H1 (cell line): ENCODE measurements at regions not wholly inside any gene's neighbourhood (a gene's known extent, or its start where the extent isn't known, plus 50 kb on each side); places are given as distances from the start of the nearest gene placed in this dataset.

Source experiments
- HDAC6 ChIP-seq: IDR thresholded peaks from one replicate; pipeline ENCODE4 v1.7.1; 2012; ENCODE audit warnings: low read depth, mild to moderate bottlenecking, inconsistent platforms, low read length, moderate library complexity
- RBBP5 ChIP-seq: IDR thresholded peaks from 2 replicates; pipeline ENCODE4 v1.7.1; 2012; ENCODE audit warnings: low read depth, mild to moderate bottlenecking, inconsistent platforms, low read length, moderate library complexity, borderline replicate concordance
- TBP ChIP-seq: IDR thresholded peaks from 2 replicates; pipeline ENCODE4 v1.6.1; 2011; ENCODE audit warnings: low read depth, low read length, improper control_type of control experiment
- TEAD4 ChIP-seq: IDR thresholded peaks from 2 replicates; pipeline ENCODE4 v1.6.1; 2012; ENCODE audit warnings: low read depth, low read length, inconsistent platforms, mixed read lengths
- TF ChIP-seq, protein P1 (sequence below): fragments of 300-600 bp; sonication (generic); IDR thresholded peaks from 2 replicates; pipeline ENCODE4 v1.7.1; 2012; ENCODE audit warnings: low read length, moderate library complexity, mild to moderate bottlenecking, inconsistent platforms; ENCODE audit not compliant: insufficient replicate concordance
- TF ChIP-seq, protein P2 (sequence below): IDR thresholded peaks from 2 replicates; pipeline ENCODE4 v1.6.1; 2011; ENCODE audit warnings: low read depth, mild to moderate bottlenecking, low read length; ENCODE audit not compliant: insufficient read depth

DNA sequence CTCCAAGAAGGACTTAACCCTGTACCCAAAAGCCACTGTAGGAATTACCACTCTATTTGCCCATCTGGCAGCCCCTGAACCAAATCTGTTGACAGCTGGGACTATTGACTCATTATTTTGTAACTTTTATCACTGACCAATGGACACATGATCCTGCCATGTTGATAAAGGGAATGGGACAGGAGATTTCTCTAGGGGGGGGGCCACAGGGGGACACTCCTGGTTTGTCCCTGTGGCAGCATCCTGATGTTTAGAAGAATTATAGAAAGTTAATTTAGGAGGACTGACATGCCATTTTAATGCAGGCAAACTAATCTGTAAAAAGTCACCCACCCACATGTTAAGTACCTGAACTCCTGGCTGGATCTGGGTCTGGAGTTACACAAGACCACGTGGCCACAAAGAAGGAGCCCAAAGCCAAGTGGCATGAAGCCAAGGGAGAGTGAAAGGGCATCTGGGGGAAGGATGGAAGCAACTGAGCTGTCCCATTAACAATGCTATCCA is 558.1 kb downstream of the ETS1 start (continued):
- TF ChIP-seq, protein P1, sequence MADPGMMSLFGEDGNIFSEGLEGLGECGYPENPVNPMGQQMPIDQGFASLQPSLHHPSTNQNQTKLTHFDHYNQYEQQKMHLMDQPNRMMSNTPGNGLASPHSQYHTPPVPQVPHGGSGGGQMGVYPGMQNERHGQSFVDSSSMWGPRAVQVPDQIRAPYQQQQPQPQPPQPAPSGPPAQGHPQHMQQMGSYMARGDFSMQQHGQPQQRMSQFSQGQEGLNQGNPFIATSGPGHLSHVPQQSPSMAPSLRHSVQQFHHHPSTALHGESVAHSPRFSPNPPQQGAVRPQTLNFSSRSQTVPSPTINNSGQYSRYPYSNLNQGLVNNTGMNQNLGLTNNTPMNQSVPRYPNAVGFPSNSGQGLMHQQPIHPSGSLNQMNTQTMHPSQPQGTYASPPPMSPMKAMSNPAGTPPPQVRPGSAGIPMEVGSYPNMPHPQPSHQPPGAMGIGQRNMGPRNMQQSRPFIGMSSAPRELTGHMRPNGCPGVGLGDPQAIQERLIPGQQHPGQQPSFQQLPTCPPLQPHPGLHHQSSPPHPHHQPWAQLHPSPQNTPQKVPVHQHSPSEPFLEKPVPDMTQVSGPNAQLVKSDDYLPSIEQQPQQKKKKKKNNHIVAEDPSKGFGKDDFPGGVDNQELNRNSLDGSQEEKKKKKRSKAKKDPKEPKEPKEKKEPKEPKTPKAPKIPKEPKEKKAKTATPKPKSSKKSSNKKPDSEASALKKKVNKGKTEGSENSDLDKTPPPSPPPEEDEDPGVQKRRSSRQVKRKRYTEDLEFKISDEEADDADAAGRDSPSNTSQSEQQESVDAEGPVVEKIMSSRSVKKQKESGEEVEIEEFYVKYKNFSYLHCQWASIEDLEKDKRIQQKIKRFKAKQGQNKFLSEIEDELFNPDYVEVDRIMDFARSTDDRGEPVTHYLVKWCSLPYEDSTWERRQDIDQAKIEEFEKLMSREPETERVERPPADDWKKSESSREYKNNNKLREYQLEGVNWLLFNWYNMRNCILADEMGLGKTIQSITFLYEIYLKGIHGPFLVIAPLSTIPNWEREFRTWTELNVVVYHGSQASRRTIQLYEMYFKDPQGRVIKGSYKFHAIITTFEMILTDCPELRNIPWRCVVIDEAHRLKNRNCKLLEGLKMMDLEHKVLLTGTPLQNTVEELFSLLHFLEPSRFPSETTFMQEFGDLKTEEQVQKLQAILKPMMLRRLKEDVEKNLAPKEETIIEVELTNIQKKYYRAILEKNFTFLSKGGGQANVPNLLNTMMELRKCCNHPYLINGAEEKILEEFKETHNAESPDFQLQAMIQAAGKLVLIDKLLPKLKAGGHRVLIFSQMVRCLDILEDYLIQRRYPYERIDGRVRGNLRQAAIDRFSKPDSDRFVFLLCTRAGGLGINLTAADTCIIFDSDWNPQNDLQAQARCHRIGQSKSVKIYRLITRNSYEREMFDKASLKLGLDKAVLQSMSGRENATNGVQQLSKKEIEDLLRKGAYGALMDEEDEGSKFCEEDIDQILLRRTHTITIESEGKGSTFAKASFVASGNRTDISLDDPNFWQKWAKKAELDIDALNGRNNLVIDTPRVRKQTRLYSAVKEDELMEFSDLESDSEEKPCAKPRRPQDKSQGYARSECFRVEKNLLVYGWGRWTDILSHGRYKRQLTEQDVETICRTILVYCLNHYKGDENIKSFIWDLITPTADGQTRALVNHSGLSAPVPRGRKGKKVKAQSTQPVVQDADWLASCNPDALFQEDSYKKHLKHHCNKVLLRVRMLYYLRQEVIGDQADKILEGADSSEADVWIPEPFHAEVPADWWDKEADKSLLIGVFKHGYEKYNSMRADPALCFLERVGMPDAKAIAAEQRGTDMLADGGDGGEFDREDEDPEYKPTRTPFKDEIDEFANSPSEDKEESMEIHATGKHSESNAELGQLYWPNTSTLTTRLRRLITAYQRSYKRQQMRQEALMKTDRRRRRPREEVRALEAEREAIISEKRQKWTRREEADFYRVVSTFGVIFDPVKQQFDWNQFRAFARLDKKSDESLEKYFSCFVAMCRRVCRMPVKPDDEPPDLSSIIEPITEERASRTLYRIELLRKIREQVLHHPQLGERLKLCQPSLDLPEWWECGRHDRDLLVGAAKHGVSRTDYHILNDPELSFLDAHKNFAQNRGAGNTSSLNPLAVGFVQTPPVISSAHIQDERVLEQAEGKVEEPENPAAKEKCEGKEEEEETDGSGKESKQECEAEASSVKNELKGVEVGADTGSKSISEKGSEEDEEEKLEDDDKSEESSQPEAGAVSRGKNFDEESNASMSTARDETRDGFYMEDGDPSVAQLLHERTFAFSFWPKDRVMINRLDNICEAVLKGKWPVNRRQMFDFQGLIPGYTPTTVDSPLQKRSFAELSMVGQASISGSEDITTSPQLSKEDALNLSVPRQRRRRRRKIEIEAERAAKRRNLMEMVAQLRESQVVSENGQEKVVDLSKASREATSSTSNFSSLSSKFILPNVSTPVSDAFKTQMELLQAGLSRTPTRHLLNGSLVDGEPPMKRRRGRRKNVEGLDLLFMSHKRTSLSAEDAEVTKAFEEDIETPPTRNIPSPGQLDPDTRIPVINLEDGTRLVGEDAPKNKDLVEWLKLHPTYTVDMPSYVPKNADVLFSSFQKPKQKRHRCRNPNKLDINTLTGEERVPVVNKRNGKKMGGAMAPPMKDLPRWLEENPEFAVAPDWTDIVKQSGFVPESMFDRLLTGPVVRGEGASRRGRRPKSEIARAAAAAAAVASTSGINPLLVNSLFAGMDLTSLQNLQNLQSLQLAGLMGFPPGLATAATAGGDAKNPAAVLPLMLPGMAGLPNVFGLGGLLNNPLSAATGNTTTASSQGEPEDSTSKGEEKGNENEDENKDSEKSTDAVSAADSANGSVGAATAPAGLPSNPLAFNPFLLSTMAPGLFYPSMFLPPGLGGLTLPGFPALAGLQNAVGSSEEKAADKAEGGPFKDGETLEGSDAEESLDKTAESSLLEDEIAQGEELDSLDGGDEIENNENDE, result no peak
- TF ChIP-seq, protein P2, sequence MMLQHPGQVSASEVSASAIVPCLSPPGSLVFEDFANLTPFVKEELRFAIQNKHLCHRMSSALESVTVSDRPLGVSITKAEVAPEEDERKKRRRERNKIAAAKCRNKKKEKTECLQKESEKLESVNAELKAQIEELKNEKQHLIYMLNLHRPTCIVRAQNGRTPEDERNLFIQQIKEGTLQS, result no peak
- TF ChIP-seq HDAC6 (no peak), TEAD4 (no peak), TBP (no peak), RBBP5 (no peak)
